ENCODE measurements at regions not wholly inside any gene's neighbourhood (a gene's known extent, or its start where the extent isn't known, plus 50 kb on each side); places are given as distances from the start of the nearest gene placed in this dataset.

DNA sequence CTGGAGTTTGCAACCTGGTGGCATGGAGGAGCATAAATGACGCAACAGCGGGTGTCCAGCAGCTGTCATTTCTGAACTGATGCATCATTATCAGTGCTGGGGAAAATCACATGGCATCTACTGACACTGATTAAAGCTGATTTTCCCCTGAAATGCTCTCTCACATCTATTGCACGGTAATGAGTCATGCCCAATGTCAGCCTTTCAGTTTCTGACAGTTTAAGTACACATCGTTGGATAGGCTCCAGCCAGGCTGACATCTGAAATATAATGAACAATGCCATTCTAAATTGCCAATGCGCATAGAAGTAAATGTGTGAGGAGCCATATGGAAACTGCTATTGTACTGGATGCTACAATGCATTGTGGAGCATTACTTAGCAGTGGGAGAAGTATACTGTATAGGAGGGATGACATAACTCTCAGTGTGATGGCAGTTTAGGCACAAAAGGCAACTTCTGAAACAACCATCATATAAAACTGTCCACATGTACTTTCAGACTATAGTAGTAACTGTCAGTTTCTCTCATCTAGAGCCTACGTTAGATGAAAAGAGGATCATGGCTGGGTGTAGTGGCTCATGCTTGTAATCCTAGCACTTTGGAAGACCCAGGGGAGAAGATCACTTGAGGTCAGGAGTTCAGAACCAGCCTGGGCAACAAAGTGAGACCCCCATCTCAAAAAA is 389.3 kb upstream of the DMAC1 start:
- intact Hi-C loops (cut with micrococcal nuclease): no loop called here

GRCh38 chr9:8186560-8186959 is 387.0 kb upstream of the DMAC1 start:
- intact Hi-C loops (cut with micrococcal nuclease): no loop called here

- intact Hi-C loops (cut with micrococcal nuclease): no loop called here
Measured at GRCh38 chr9:8183618-8184017, 384.0 kb upstream of the DMAC1 start.

DNA sequence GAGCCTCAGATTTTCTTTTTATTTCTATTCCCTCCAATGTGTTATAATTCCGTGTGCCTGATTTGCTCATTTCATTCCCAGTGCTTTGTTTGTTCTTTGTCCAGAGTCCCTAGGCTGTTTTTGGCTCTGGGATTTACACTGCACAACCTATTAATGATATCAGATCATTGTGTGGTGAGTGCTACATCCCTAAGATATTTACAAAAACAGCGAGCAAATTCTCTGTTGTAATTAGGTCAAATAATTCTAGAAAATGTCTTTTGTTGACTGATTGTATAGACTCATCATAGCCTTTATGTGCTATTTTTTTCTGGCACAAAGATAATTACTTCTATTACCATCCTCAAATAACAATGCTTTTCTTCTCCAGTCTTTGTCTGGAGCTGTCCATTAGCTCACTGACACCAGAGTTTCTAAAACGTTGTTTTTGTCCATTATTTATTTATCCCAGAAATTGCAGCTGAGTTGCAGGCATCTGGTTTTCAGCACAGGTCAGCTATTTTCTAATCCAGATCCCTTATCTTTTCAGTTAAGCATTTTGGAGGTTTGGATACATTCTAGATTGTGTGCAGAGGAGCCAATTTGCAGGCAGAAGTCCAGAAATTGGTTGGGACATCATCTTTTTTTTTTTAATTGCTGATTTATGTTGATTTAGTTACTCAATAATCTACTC is 379.9 kb upstream of the DMAC1 start:
- intact Hi-C loops (cut with micrococcal nuclease): no loop called here

DNA sequence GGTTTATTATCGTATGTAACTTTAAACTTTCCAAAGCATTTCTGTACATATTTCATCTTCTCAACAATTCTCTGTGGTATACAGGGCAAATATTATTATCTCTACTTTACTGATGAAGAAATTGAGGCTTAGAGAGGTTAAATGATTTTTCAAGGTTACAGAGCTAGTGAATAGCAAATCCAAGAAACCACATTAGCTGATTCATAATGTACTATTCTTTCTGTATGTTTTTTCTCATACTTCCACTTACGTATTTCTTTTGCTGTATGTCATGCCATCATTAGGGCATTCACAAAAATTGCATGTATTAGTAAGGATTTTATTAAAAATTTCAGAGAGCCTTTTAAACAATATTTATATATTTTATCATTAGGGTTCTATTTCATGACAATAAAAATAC is 372.4 kb upstream of the DMAC1 start:
- intact Hi-C loops (cut with micrococcal nuclease): no loop called here

GRCh38 chr9:8168916-8169438 is 369.4 kb upstream of the DMAC1 start:
- intact Hi-C loops (cut with micrococcal nuclease): no loop called here

GRCh38 chr9:8160787-8161186 is 361.2 kb upstream of the DMAC1 start:
- intact Hi-C loops (cut with micrococcal nuclease): no loop called here

- intact Hi-C loops (cut with micrococcal nuclease): no loop called here
Measured at GRCh38 chr9:8158574-8158973, 359.0 kb upstream of the DMAC1 start.

GRCh38 chr9:8157683-8158324 is 358.2 kb upstream of the DMAC1 start:
- intact Hi-C loops (cut with micrococcal nuclease): no loop called here

GRCh38 chr9:8156346-8156745 is 356.8 kb upstream of the DMAC1 start:
- intact Hi-C loops (cut with micrococcal nuclease): no loop called here

GRCh38 chr9:8155706-8156105 is 356.1 kb upstream of the DMAC1 start:
- intact Hi-C loops (cut with micrococcal nuclease): no loop called here

DNA sequence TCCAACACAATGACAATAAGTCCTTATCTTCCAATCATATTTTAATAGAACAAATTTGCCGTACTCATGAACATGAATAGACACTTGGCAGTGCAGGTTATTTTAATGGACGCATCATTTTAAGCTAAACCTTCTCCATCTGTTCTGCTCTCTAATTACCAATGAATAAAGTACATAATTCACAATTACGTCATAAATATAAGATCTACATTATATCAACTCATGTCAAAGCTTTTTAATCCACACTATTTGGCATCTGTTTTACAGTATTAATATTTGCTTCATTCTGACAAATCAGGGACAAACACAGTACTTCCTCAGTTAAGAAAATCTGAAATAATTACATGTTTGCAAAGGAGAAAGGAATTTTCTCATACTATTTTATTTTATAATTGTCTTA is 344.1 kb upstream of the DMAC1 start:
- intact Hi-C loops (cut with micrococcal nuclease): no loop called here

- intact Hi-C loops (cut with micrococcal nuclease): no loop called here
Measured at GRCh38 chr9:8140557-8140956, 341.0 kb upstream of the DMAC1 start.

DNA sequence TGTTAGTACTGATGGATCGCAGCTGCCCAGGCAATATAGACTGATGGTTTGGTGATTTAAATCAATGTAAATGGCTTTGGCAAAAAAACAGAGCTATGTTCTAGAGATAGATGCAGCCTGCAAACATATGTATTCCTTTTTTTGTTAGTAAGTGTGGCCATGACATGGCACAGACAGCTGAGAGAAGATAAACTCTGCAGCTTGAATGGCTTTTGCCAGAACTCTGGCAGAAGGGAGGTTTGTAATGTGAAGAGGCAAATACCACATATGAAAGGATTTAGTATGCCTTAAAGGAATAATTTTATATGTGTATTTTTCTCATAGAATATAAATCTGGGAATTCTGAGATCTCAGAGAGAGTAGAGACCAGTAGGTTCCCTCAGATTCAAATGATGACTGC is 340.2 kb upstream of the DMAC1 start:
- intact Hi-C loops (cut with micrococcal nuclease): no loop called here

- intact Hi-C loops (cut with micrococcal nuclease): no loop called here
Measured at GRCh38 chr9:8136477-8136876, 336.9 kb upstream of the DMAC1 start.

- intact Hi-C loops (cut with micrococcal nuclease): no loop called here
Measured at GRCh38 chr9:8134635-8135034, 335.1 kb upstream of the DMAC1 start.

- intact Hi-C loops (cut with micrococcal nuclease): no loop called here
Measured at GRCh38 chr9:8133606-8134005, 334.0 kb upstream of the DMAC1 start.

- intact Hi-C loops (cut with micrococcal nuclease): no loop called here
Measured at GRCh38 chr9:8115570-8115969, 316.0 kb upstream of the DMAC1 start.

- intact Hi-C loops (cut with micrococcal nuclease): no loop called here
Measured at GRCh38 chr9:8114826-8115225, 315.2 kb upstream of the DMAC1 start.

GRCh38 chr9:8106362-8106761 is 306.8 kb upstream of the DMAC1 start:
- intact Hi-C loops (cut with micrococcal nuclease): no loop called here

DNA sequence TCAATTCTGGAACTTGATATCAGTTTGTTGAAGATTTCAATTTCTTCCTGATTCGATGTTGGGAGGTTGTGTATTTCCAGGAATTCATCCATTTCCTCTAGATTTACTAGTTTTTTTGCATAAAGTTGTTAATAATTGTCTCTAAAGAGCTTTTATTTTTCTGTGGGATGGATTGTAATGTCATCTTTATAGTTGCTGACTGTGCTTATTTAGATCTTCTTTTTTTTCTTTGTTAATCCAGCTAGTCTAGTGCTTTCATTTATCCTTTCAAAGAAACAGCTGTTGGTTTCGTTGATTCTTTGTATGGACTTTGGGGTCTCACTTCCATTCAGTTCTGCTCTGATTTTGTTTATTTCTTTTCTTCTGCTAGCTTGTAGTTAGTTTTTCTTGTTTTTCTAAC is 302.0 kb upstream of the DMAC1 start:
- intact Hi-C loops (cut with micrococcal nuclease): no loop called here

DNA sequence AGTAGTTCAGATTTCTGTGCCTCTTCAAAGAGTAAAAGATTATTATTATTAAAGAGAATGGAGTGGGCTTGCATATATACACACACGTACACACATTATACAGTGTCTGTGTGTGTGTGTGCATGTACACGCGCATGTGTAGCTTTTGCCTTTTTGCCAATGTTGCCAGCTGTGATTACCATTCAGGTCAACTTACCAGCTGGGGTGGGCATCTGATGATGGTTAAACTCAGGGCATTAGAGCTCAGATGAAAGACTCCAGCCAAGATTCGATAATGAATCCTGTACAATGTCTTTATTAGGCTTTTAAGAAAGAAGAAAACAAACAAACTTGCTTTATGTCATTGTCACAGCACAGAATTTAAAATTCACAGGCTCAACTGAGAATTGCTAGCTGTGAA is 296.5 kb upstream of the DMAC1 start:
- intact Hi-C loops (cut with micrococcal nuclease): no loop called here

DNA sequence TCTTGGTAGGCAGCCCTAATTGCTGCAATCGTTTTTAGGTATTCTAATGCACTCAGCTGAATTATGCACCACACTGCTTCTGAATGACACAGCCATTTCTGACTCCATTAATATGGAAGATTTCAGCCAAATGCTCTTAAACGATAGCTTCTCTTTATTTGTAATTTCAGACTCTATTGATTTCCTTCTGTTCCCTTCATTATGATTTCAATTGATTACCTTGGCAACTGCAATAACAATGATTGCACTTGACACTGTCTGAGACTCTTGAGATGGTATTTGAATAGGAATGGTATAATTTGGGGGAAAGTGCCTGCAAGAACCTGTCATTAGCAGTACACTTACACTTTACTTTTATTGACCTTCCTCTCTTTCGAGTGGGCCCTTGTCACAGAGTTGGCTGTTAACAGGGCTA is 296.1 kb upstream of the DMAC1 start:
- intact Hi-C loops (cut with micrococcal nuclease): no loop called here
